Transverse colon (tissue), 4 donors: ENCODE measurements at regions not wholly inside any gene's neighbourhood (a gene's known extent, or its start where the extent isn't known, plus 50 kb on each side); places are given as distances from the start of the nearest gene placed in this dataset.

Experiments
- DNase-seq: peaks from one replicate; pipeline ENCODE4 v3.0.0-alpha.2; 2019
- H3K27ac ChIP-seq, 4 donors: fragments of 200-600 bp; sonication (generic); 2 replicates each; pipeline ENCODE4 v1.5.1; 2016 to 2018; ENCODE audit warnings: inconsistent platforms in 4 of 4
- H3K27me3 ChIP-seq: fragments of 200-600 bp; sonication (generic); 2 replicates; pipeline ENCODE4 v1.5.1; 2017; ENCODE audit warnings: inconsistent platforms
- H3K36me3 ChIP-seq, 4 donors: fragments of 200-600 bp; sonication (generic); 2 replicates each; pipeline ENCODE4 v1.5.1; 2017 to 2019; ENCODE audit warnings: inconsistent platforms in 4 of 4
- H3K4me1 ChIP-seq, 4 donors: fragments of 200-600 bp; sonication (generic); 2 replicates each; pipeline ENCODE4 v1.5.1; 2017 to 2020; ENCODE audit warnings: inconsistent platforms in 4 of 4
- H3K4me3 ChIP-seq, 4 donors: fragments of 200-600 bp; sonication (generic); 1 replicate in 1 of 4; 2 replicates in 3 of 4; pipeline versions ENCODE4 v1.5.1 to v1.6.1; 2017 to 2019; ENCODE audit warnings: inconsistent platforms in 4 of 4
- H3K9me3 ChIP-seq, 2 donors: fragments of 200-600 bp; sonication (generic); 2 replicates each; pipeline ENCODE4 v1.5.1; 2017 to 2019; ENCODE audit warnings: inconsistent platforms in 2 of 2
- CTCF ChIP-seq, 5 experiments: fragments of 200-600 bp in 3 of 5; fragments of 450-650 bp in 2 of 5; sonication (generic) in 3 of 5; IDR thresholded peaks; 1 replicate in 2 of 5; 2 replicates in 3 of 5; pipeline ENCODE4 v1.5.1; 2016 to 2017; ENCODE audit warnings: antibody characterized with exemption in 5 of 5, inconsistent platforms in 3 of 5, mild to moderate bottlenecking in 2 of 5, moderate library complexity in 1 of 5
- EP300 ChIP-seq: sonication (generic); formaldehyde crosslinking; IDR thresholded peaks from one replicate; pipeline ENCODE4 v1.6.1; 2017; ENCODE audit warnings: antibody characterized with exemption, low read depth
- POLR2A ChIP-seq: fragments of 450-650 bp; IDR thresholded peaks from one replicate; pipeline ENCODE4 v1.6.1; 2016; ENCODE audit warnings: antibody characterized with exemption, mild to moderate bottlenecking, moderate library complexity
- POLR2AphosphoS5 ChIP-seq, 3 donors: sonication (generic); formaldehyde crosslinking; IDR thresholded peaks; one replicate each; pipeline ENCODE4 v1.6.1; 2016; ENCODE audit warnings: antibody characterized with exemption in 3 of 3
- WGBS, 2 donors: methylation state at CpG; one replicate each; pipeline ENCODE4 v1.1.5; 2018; ENCODE audit warnings: low coverage in 1 of 2; 5-methylcytosine and 5-hydroxymethylcytosine counted together
- in situ Hi-C, 4 donors: fragments of 200-750 bp; cut with MboI; loops; one replicate each; pipeline versions ENCODE4 v1.15.0 to v1.15.1; 2017; ENCODE audit warnings: low sequenced_read_pairs in 3 of 4, low pct_ligation_motif_present in 1 of 4, low pct_unique_long_range_greater_than_20kb in 1 of 4
- intact Hi-C: fragments of 100-400 bp; cut with DNase I; formaldehyde crosslinking; loops from one replicate; pipeline ENCODE4 v1.15.1; 2023; ENCODE audit warnings: low total_unique reads

GRCh38 chr2:136531731-136532130 is 233.6 kb upstream of the THSD7B start:
- no peak overlapping the region for H3K27ac ChIP-seq
- in situ Hi-C loops: no loop called here
- no peaks in the 10 kb centered on the region for H3K27me3 ChIP-seq
- no peaks in the 10 kb centered on the region for H3K4me1 ChIP-seq
- no peaks in the 10 kb centered on the region for H3K9me3 ChIP-seq
- intact Hi-C loops: no loop called here
- no peak overlapping the region for H3K4me3 ChIP-seq
- 34% methylated on average over 2 of the region's 2 CpGs; no CpG with 5 or more reads in 1 of the 2 donors for WGBS, 2 donors
- no peaks in the 10 kb centered on the region for H3K36me3 ChIP-seq
- no peak for DNase-seq
- no peak for TF ChIP-seq CTCF (IDR thresholded peaks at IDR 0.05)

DNA sequence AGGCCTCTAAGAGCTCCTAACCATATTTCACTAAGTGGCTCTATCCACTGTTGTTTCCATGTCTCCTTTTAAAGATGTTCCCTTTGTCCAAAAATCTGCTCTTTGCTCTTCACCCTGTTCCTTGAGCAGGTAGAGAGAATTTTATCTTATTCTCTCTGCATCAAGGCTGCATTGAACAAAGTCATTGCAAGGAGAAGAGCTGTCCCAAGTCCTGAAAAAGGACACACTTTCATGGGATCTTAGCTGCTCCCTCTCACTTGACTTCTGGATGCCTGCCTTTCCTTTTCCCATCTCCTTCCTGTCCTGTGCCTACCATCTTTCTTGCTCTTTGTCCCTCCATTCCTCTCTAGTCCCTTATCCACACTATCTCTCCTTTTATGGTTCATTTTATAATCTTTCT is 235.2 kb upstream of the THSD7B start:
- intact Hi-C loops (no loop called here), in situ Hi-C loops (no loop called here)
- H3K4me1 ChIP-seq: no peaks in the 10 kb centered on the region
- no peak overlapping the region for H3K27ac ChIP-seq
- no peaks in the 10 kb centered on the region for H3K27me3 ChIP-seq
- no peaks in the 10 kb centered on the region for H3K9me3 ChIP-seq
- H3K4me3 ChIP-seq: no peak overlapping the region
- H3K36me3 ChIP-seq: no peaks in the 10 kb centered on the region
- no peak for DNase-seq
- TF ChIP-seq CTCF (IDR thresholded peaks at IDR 0.05) (no peak), POLR2A (no peak), EP300 (no peak), POLR2AphosphoS5 (IDR thresholded peaks at IDR 0.05) (no peak)

DNA sequence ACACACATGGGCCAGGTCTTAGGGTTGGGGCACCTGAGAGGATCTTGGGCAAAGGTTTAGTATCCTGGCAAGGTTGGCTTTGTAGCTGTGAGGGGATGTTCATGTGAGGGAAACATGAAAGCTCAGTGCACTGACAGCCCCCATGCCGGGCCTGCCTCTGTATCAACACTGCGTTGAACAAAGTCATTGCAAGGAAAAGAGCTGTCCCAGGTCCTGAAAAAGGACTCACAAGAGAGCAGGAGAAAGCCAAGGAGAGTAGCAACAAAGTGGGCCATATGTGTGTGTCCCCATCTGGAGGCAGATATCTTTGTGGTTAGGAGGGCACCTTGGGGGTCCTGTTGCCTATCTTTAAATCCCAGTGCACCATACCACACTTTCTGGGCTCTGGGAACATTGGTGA is 237.8 kb upstream of the THSD7B start:
- H3K36me3 ChIP-seq: no peaks in the 10 kb centered on the region
- no peaks in the 10 kb centered on the region for H3K4me1 ChIP-seq
- H3K9me3 ChIP-seq: no peaks in the 10 kb centered on the region
- TF ChIP-seq POLR2AphosphoS5 (IDR thresholded peaks at IDR 0.05): no peak
- intact Hi-C loops: no loop called here
- WGBS, 2 donors: 10 to 50% methylated on average over 2 of the region's 2 CpGs
- no peak overlapping the region for H3K27ac ChIP-seq
- H3K4me3 ChIP-seq: no peak overlapping the region
- in situ Hi-C loops: no loop called here
- no peak for DNase-seq
- no peaks in the 10 kb centered on the region for H3K27me3 ChIP-seq

- Histone ChIP-seq H3K27ac (no peak overlapping the region), H3K4me3 (no peak overlapping the region), H3K9me3 (no peaks in the 10 kb centered on the region), H3K4me1 (no peaks in the 10 kb centered on the region), H3K36me3 (no peaks in the 10 kb centered on the region), H3K27me3 (no peaks in the 10 kb centered on the region)
- no peak for DNase-seq
- in situ Hi-C loops (no loop called here), intact Hi-C loops (no loop called here)
- 80 to 95% methylated on average over 3 to 6 of the region's 6 CpGs for WGBS, 2 donors
- TF ChIP-seq POLR2AphosphoS5 (IDR thresholded peaks at IDR 0.05): no peak
- TF ChIP-seq EP300: no peak
- TF ChIP-seq CTCF (IDR thresholded peaks at IDR 0.05): no peak
- no peak for TF ChIP-seq POLR2A
These were observed 242.6 kb upstream of the THSD7B start for GRCh38 chr2:136522724-136523123.

DNA sequence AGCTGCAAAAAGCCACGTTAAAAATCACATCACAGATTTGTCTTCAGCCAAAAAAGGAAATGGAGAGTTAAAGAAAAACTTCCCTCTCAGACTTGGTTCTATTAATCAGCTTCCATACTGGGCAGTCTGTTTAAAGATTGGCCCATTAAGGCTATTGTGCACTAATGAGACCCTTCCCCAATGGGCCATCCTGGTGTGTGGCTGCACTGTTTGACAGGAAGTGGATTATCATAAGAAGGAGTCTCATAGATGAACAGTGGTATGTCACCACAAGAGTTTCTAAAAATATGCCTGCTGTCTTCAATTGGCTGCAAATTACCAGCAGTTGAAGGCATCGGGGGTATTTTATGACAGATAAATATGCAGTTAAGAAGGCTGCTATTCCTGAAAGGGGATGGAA is 247.6 kb upstream of the THSD7B start:
- Histone ChIP-seq H3K9me3 (no peaks in the 10 kb centered on the region), H3K4me1 (no peaks in the 10 kb centered on the region), H3K27ac (no peak overlapping the region), H3K4me3 (no peak overlapping the region), H3K27me3 (no peaks in the 10 kb centered on the region), H3K36me3 (no peaks in the 10 kb centered on the region)
- TF ChIP-seq CTCF (IDR thresholded peaks at IDR 0.05) (no peak), POLR2AphosphoS5 (IDR thresholded peaks at IDR 0.05) (no peak), EP300 (no peak), POLR2A (no peak)
- 23 to 31% methylated on average over 2 of the region's 2 CpGs for WGBS, 2 donors
- no peak for DNase-seq
- intact Hi-C loops (no loop called here), in situ Hi-C loops (no loop called here)
